GM12878 (cell line): ENCODE measurements at regions not wholly inside any gene's neighbourhood (a gene's known extent, or its start where the extent isn't known, plus 50 kb on each side); places are given as distances from the start of the nearest gene placed in this dataset.

ENCODE experiments used
- POLR2A ChIP-seq: IDR thresholded peaks from 2 replicates; pipeline ENCODE4 v1.6.1; 2011; ENCODE audit warnings: low read depth, mild to moderate bottlenecking, low read length
- ZNF592 ChIP-seq: fragments of 450-650 bp; IDR thresholded peaks from 2 replicates; pipeline ENCODE4 v1.6.1; 2017; ENCODE audit warnings: mild to moderate bottlenecking, moderate library complexity

- TF ChIP-seq ZNF592: no peak
- TF ChIP-seq POLR2A: no peak
Observed at GRCh38 chr17:70901870-70902269, 732.5 kb downstream of the KCNJ2 start.
